HCT116 (cell line): ENCODE measurements at regions not wholly inside any gene's neighbourhood (a gene's known extent, or its start where the extent isn't known, plus 50 kb on each side); places are given as distances from the start of the nearest gene placed in this dataset.

Experiments used
- ATAC-seq: fragments of 200-7000 bp; cut with Tn5 transposase; 2 replicates; pipeline ENCODE4 v1.9.1; 2020; ENCODE audit warnings: mild to moderate bottlenecking, moderate library complexity
- BruUV-seq: library from RNA; stranded (reverse); fragments of 400-500 nt; replicated peaks from 2 replicates; lab custom pipeline; 2021; lab: Mats Ljungman, UMichigan
- CTCF ChIA-PET: fragments of 300-600 bp; sonication (Branson Sonifier 250); formaldehyde crosslinking; loops from one replicate; lab custom pipeline; 2021; ENCODE audit warnings: antibody characterized with exemption; lab: Charles Lee
- POLR2A ChIA-PET: fragments of 300-600, 350-600 bp; sonication (Branson Sonifier 250); formaldehyde crosslinking; loops from one replicate; lab custom pipeline; 2021; ENCODE audit warnings: antibody characterized with exemption; lab: Charles Lee
- RAD21 ChIA-PET, 2 experiments: fragments of 300-600 bp; sonication (Branson Sonifier 250); formaldehyde crosslinking; loops; one replicate each; lab custom pipeline; 2023; ENCODE audit warnings: low total read pairs in 2 of 2; ENCODE audit not compliant: uncharacterized antibody in 2 of 2, unreplicated experiment in 2 of 2, low non-redundant PET in 1 of 2; lab: Charles Lee
- DNase-seq: peaks from one replicate; pipeline ENCODE4 v3.0.0-alpha.2; 2010; ENCODE audit warnings: low read depth, low spot score
- H2AFZ ChIP-seq: fragments of 200-600 bp; shearing (Covaris generic), sonication (generic); 2 replicates; pipeline ENCODE4 v1.6.1; 2017; ENCODE audit warnings: low read depth, mixed run types, mixed read lengths, antibody characterized with exemption, low read length; ENCODE audit not compliant: poor library complexity, severe bottlenecking
- H3K27ac ChIP-seq: 2 replicates; pipeline ENCODE4 v1.5.1; 2012; ENCODE audit warnings: low read depth, low read length
- H3K27me3 ChIP-seq: fragments of 200-600 bp; sonication (generic); 2 replicates; pipeline ENCODE4 v1.6.1; 2016; ENCODE audit warnings: mixed run types, low read length, mixed read lengths; ENCODE audit not compliant: insufficient read depth
- H3K36me3 ChIP-seq, 2 experiments: fragments of 200-500 bp in 1 of 2; fragments of 200-600 bp in 1 of 2; sonication (Bioruptor generic) in 1 of 2; sonication (generic) in 1 of 2; 2 replicates each; pipeline versions ENCODE4 v1.5.1 to v1.6.1; 2014 to 2016; ENCODE audit warnings: low read length in 2 of 2, inconsistent platforms in 1 of 2, mixed read lengths in 1 of 2, mixed run types in 1 of 2; ENCODE audit not compliant: insufficient read depth in 2 of 2, control insufficient read depth in 1 of 2
- H3K4me1 ChIP-seq, 2 experiments: fragments of 200-600 bp in 1 of 2; sonication (generic) in 1 of 2; 2 replicates each; pipeline versions ENCODE4 v1.5.1 to v1.6.1; 2012 to 2017; ENCODE audit warnings: low read length in 2 of 2, inconsistent platforms in 1 of 2, mild to moderate bottlenecking in 1 of 2, mixed read lengths in 1 of 2, mixed run types in 1 of 2, moderate library complexity in 1 of 2; ENCODE audit not compliant: insufficient read depth in 2 of 2, control insufficient read depth in 1 of 2
- H3K4me2 ChIP-seq: fragments of 200-600 bp; sonication (generic); 2 replicates; pipeline ENCODE4 v1.6.1; 2017; ENCODE audit warnings: mixed run types, low read length, mixed read lengths
- H3K4me3 ChIP-seq, 2 experiments: fragments of 200-600 bp in 1 of 2; sonication (generic) in 1 of 2; replicated peaks in 1 of 2; 2 replicates each; pipeline ENCODE4 v1.5.1; 2011 to 2016; ENCODE audit warnings: low read length in 2 of 2, control low read depth in 1 of 2, low read depth in 1 of 2, mild to moderate bottlenecking in 1 of 2, mixed read lengths in 1 of 2, mixed run types in 1 of 2
- H3K79me2 ChIP-seq: fragments of 200-600 bp; sonication (generic); 2 replicates; pipeline ENCODE4 v1.6.1; 2017; ENCODE audit warnings: mild to moderate bottlenecking, mixed run types, low read length, moderate library complexity, mixed read lengths; ENCODE audit not compliant: insufficient read depth
- H3K9ac ChIP-seq: fragments of 200-600 bp; sonication (generic); 2 replicates; pipeline ENCODE4 v1.6.1; 2016; ENCODE audit warnings: low read length, mixed read lengths
- H3K9me2 ChIP-seq: fragments of 200-600 bp; sonication (generic), shearing (Covaris generic); 2 replicates; pipeline ENCODE4 v1.6.1; 2017; ENCODE audit warnings: mixed run types, mild to moderate bottlenecking, moderate library complexity; ENCODE audit not compliant: insufficient read depth
- H3K9me3 ChIP-seq, 2 experiments: fragments of 200-500 bp in 1 of 2; fragments of 200-600 bp in 1 of 2; sonication (Bioruptor generic) in 1 of 2; sonication (generic) in 1 of 2; 2 replicates each; pipeline ENCODE4 v1.6.1; 2014 to 2017; ENCODE audit warnings: low read length in 2 of 2, mixed read lengths in 2 of 2, inconsistent platforms in 1 of 2, low read depth in 1 of 2, mild to moderate bottlenecking in 1 of 2, mixed run types in 1 of 2, moderate library complexity in 1 of 2; ENCODE audit not compliant: control insufficient read depth in 1 of 2, insufficient read depth in 1 of 2
- H4K20me1 ChIP-seq: fragments of 200-600 bp; sonication (generic), shearing (Covaris generic); 2 replicates; pipeline ENCODE4 v1.6.1; 2017; ENCODE audit warnings: mixed run types, mild to moderate bottlenecking, moderate library complexity; ENCODE audit not compliant: insufficient read depth
- ATF3 ChIP-seq: IDR thresholded peaks from 2 replicates; pipeline ENCODE4 v1.6.1; 2012
- CBX3 ChIP-seq: IDR thresholded peaks from 2 replicates; pipeline ENCODE4 v1.6.1; 2012; ENCODE audit warnings: low read depth
- CEBPB ChIP-seq: IDR thresholded peaks from 2 replicates; pipeline ENCODE4 v1.6.1; 2012; ENCODE audit warnings: low read depth
- CTCF ChIP-seq, 3 experiments: fragments of 200-600 bp in 1 of 3; sonication (generic) in 1 of 3; IDR thresholded peaks in 2 of 3; conservative IDR thresholded peaks in 1 of 3; 2 replicates each; pipeline ENCODE4 v1.5.1; 2012 to 2017; ENCODE audit warnings: low read depth in 2 of 3, low read length in 2 of 3, antibody characterized with exemption in 1 of 3, borderline replicate concordance in 1 of 3, control low read depth in 1 of 3, mild to moderate bottlenecking in 1 of 3, mixed read lengths in 1 of 3, mixed run types in 1 of 3, moderate library complexity in 1 of 3; ENCODE audit not compliant: insufficient read depth in 1 of 3
- EZH2 ChIP-seq: fragments of 200-600 bp; sonication (generic); IDR thresholded peaks from 2 replicates; pipeline ENCODE4 v1.6.1; 2017; ENCODE audit warnings: antibody characterized with exemption, mixed run types
- EZH2phosphoT487 ChIP-seq: fragments of 200-600 bp; IDR thresholded peaks from 2 replicates; pipeline ENCODE4 v1.6.1; 2018; ENCODE audit warnings: antibody characterized with exemption, borderline replicate concordance
- JUND ChIP-seq: IDR thresholded peaks from 2 replicates; pipeline ENCODE4 v1.6.1; 2012
- POLR2A ChIP-seq: IDR thresholded peaks from 2 replicates; pipeline ENCODE4 v1.7.0; 2011; ENCODE audit warnings: borderline replicate concordance; ENCODE audit not compliant: insufficient read depth, insufficient read length; ENCODE audit errors: extremely low read depth
- POLR2AphosphoS5 ChIP-seq: IDR thresholded peaks from 2 replicates; pipeline ENCODE4 v1.6.1; 2011; ENCODE audit warnings: mild to moderate bottlenecking, low read depth, low read length, moderate library complexity
- RAD21 ChIP-seq: IDR thresholded peaks from 2 replicates; pipeline ENCODE4 v1.6.1; 2012; ENCODE audit warnings: low read depth, mild to moderate bottlenecking
- SIN3A ChIP-seq: IDR thresholded peaks from 2 replicates; pipeline ENCODE4 v1.6.1; 2012; ENCODE audit warnings: low read depth
- SRF ChIP-seq: IDR thresholded peaks from 2 replicates; pipeline ENCODE4 v1.6.1; 2012; ENCODE audit warnings: low read depth
- TCF7L2 ChIP-seq: IDR thresholded peaks from 2 replicates; pipeline ENCODE4 v1.7.0; 2011; ENCODE audit warnings: borderline replicate concordance, inconsistent platforms; ENCODE audit not compliant: insufficient read depth, insufficient read length; ENCODE audit errors: extremely low read depth
- YY1 ChIP-seq: IDR thresholded peaks from 2 replicates; pipeline ENCODE4 v1.6.1; 2011; ENCODE audit warnings: low read length, low read depth, moderate library complexity, mild to moderate bottlenecking; ENCODE audit not compliant: insufficient replicate concordance; ENCODE audit errors: extremely low read depth
- ZBTB33 ChIP-seq: IDR thresholded peaks from 2 replicates; pipeline ENCODE4 v1.6.1; 2011; ENCODE audit warnings: mild to moderate bottlenecking, low read length, moderate library complexity; ENCODE audit not compliant: insufficient replicate concordance; ENCODE audit errors: extremely low read depth
- ZNF274 ChIP-seq: fragments of 200-500 bp; sonication (Bioruptor generic); IDR thresholded peaks from 2 replicates; pipeline ENCODE4 v1.6.1; 2014; ENCODE audit warnings: mild to moderate bottlenecking, low read depth, low read length, inconsistent platforms
- intact Hi-C: fragments of 100-400 bp; cut with micrococcal nuclease; formaldehyde crosslinking; loops from 2 replicates; pipeline ENCODE4 v1.10.0; 2022

GRCh38 chr13:78309497-78310180, 293.7 kb downstream of the POU4F1 start:
- no TSS peak for BruUV-seq
- Histone ChIP-seq H3K4me3 (no peak overlapping the region), H3K4me1 (no peaks in the 10 kb centered on the region), H2AFZ (no peak overlapping the region), H3K4me2 (no peak overlapping the region), H3K27me3 (no peaks in the 10 kb centered on the region), H3K9me3 (peaks cover 0 to 8% of the 10 kb centered on the region in 2 experiments; a peak in 1 of 4 replicates), H3K27ac (no peak overlapping the region), H3K9me2 (no peaks in the 10 kb centered on the region), H3K79me2 (no peaks in the 10 kb centered on the region), H3K9ac (no peak overlapping the region), H4K20me1 (no peaks in the 10 kb centered on the region), H3K36me3 (no peaks in the 10 kb centered on the region)
- ChIA-PET CTCF (no interaction called here), POLR2A (no interaction called here), RAD21 (no interaction called here)
- TF ChIP-seq JUND (no peak), ATF3 (no peak), TCF7L2 (no peak), EZH2 (no peak), SIN3A (no peak), CTCF (IDR thresholded peaks at IDR 0.05 in 2 of 3, conservative IDR thresholded peaks at IDR 0.05 in 1 of 3; ENCODE audit: borderline replicate concordance in 1 of 3, insufficient read depth in 1 of 3, low read depth in 2 of 3, low read length in 2 of 3) (no peak), ZBTB33 (no peak), CEBPB (no peak), YY1 (no peak), RAD21 (no peak), POLR2A (no peak), CBX3 (no peak), SRF (no peak), ZNF274 (no peak), EZH2phosphoT487 (no peak), POLR2AphosphoS5 (no peak)
- ATAC-seq (no peak), DNase-seq (no peak)
- intact Hi-C loops = no loop called here
